Neural cell (in vitro differentiated cells): ENCODE measurements at regions not wholly inside any gene's neighbourhood (a gene's known extent, or its start where the extent isn't known, plus 50 kb on each side); places are given as distances from the start of the nearest gene placed in this dataset.

Experiments
- CTCF ChIP-seq: fragments of 450-650 bp; IDR thresholded peaks from 2 replicates; pipeline ENCODE4 v1.5.1; 2014; ENCODE audit warnings: antibody characterized with exemption, mild to moderate bottlenecking, moderate library complexity; ENCODE audit not compliant: poor library complexity, severe bottlenecking
- EP300 ChIP-seq: fragments of 450-650 bp; conservative IDR thresholded peaks from 2 replicates; pipeline ENCODE4 v1.6.1; 2014; ENCODE audit warnings: antibody characterized with exemption, mild to moderate bottlenecking, moderate library complexity; ENCODE audit not compliant: poor library complexity, severe bottlenecking
- EZH2 ChIP-seq: fragments of 200-600, 300-800 bp; shearing (Covaris generic), sonication (generic); IDR thresholded peaks from 2 replicates; pipeline ENCODE4 v1.6.1; 2014; ENCODE audit warnings: antibody characterized with exemption, low read length, borderline replicate concordance, mild to moderate bottlenecking; ENCODE audit not compliant: insufficient read depth, poor library complexity, severe bottlenecking
- MXI1 ChIP-seq: fragments of 450-650 bp; conservative IDR thresholded peaks from 2 replicates; pipeline ENCODE4 v1.6.1; 2014; ENCODE audit warnings: antibody characterized with exemption, mild to moderate bottlenecking; ENCODE audit not compliant: poor library complexity, severe bottlenecking
- POLR2AphosphoS5 ChIP-seq: IDR thresholded peaks from 2 replicates; pipeline ENCODE4 v1.6.1; 2012
- RAD21 ChIP-seq: fragments of 450-650 bp; conservative IDR thresholded peaks from 2 replicates; pipeline ENCODE4 v1.6.1; 2014; ENCODE audit warnings: antibody characterized with exemption, mild to moderate bottlenecking, moderate library complexity
- REST ChIP-seq: IDR thresholded peaks from 2 replicates; pipeline ENCODE4 v1.6.1; 2012; ENCODE audit warnings: borderline replicate concordance
- SMC3 ChIP-seq: fragments of 450-650 bp; conservative IDR thresholded peaks from 2 replicates; pipeline ENCODE4 v1.6.1; 2014; ENCODE audit warnings: antibody characterized with exemption, mild to moderate bottlenecking, moderate library complexity; ENCODE audit not compliant: poor library complexity
- TAF1 ChIP-seq: IDR thresholded peaks from 2 replicates; pipeline ENCODE4 v1.6.1; 2012; ENCODE audit warnings: low read depth

- no peak for TF ChIP-seq CTCF
- no peak for TF ChIP-seq TAF1
- no peak for TF ChIP-seq POLR2AphosphoS5
- TF ChIP-seq SMC3, result no peak
- TF ChIP-seq RAD21, result no peak
- TF ChIP-seq REST, result no peak
- no peak for TF ChIP-seq EZH2
- TF ChIP-seq EP300, result no peak
- no peak for TF ChIP-seq MXI1
Observed at GRCh38 chr11:95283146-95283545, 52.1 kb upstream of the SESN3 start.
